Loucy (cell line): ENCODE measurements at regions not wholly inside any gene's neighbourhood (a gene's known extent, or its start where the extent isn't known, plus 50 kb on each side); places are given as distances from the start of the nearest gene placed in this dataset.

Experiments used
- H2AFZ ChIP-seq: fragments of 200-600 bp; sonication (generic); 2 replicates; pipeline ENCODE4 v1.6.0; 2016; ENCODE audit warnings: antibody characterized with exemption, mild to moderate bottlenecking, low read length, moderate library complexity
- H3F3A ChIP-seq: fragments of 200-600 bp; 2 replicates; pipeline ENCODE4 v1.6.0; 2016; ENCODE audit warnings: antibody characterized with exemption, low read depth, mild to moderate bottlenecking
- H3K27me3 ChIP-seq: fragments of 200-600 bp; sonication (generic); 2 replicates; pipeline ENCODE4 v1.6.1; 2014; ENCODE audit warnings: low read length, mild to moderate bottlenecking; ENCODE audit not compliant: insufficient read depth, poor library complexity, severe bottlenecking
- H3K36me3 ChIP-seq: fragments of 200-600 bp; sonication (generic); 2 replicates; pipeline ENCODE4 v1.6.1; 2016; ENCODE audit warnings: low read length; ENCODE audit not compliant: insufficient read depth
- H3K4me1 ChIP-seq: fragments of 200-600 bp; sonication (generic); 2 replicates; pipeline ENCODE4 v1.5.1; 2014; ENCODE audit warnings: low read length, mild to moderate bottlenecking; ENCODE audit not compliant: insufficient read depth, poor library complexity, severe bottlenecking
- H3K4me2 ChIP-seq: fragments of 200-600 bp; sonication (generic); 2 replicates; pipeline ENCODE4 v1.6.0; 2014; ENCODE audit warnings: antibody characterized with exemption, low read length, low read depth, mild to moderate bottlenecking; ENCODE audit not compliant: poor library complexity, severe bottlenecking
- H3K4me3 ChIP-seq: fragments of 200-600 bp; sonication (generic); 2 replicates; pipeline ENCODE4 v1.5.1; 2014; ENCODE audit warnings: low read length, mild to moderate bottlenecking, mixed read lengths; ENCODE audit not compliant: poor library complexity, severe bottlenecking
- H3K79me2 ChIP-seq: fragments of 200-600 bp; sonication (generic); 2 replicates; pipeline ENCODE4 v1.6.1; 2014; ENCODE audit warnings: low read length; ENCODE audit not compliant: insufficient read depth
- H3K9ac ChIP-seq: fragments of 200-600 bp; sonication (generic); 2 replicates; pipeline ENCODE4 v1.6.0; 2014; ENCODE audit warnings: mild to moderate bottlenecking, low read depth, low read length, moderate library complexity; ENCODE audit not compliant: poor library complexity, severe bottlenecking
- H3K9me2 ChIP-seq: fragments of 200-600 bp; sonication (generic); replicated peaks from 2 replicates; pipeline ENCODE4 v1.6.1; 2016; ENCODE audit warnings: low read depth, low read length, mixed read lengths
- H3K9me3 ChIP-seq: fragments of 200-600 bp; sonication (generic); 2 replicates; pipeline ENCODE4 v1.6.1; 2014; ENCODE audit warnings: mild to moderate bottlenecking, antibody characterized with exemption, low read length, low read depth; ENCODE audit not compliant: insufficient read depth
- H4K20me1 ChIP-seq: fragments of 200-600 bp; sonication (generic); 2 replicates; pipeline ENCODE4 v1.6.0; 2014; ENCODE audit warnings: antibody characterized with exemption, low read length, mild to moderate bottlenecking; ENCODE audit not compliant: insufficient read depth, poor library complexity, severe bottlenecking
- EZH2phosphoT487 ChIP-seq: fragments of 200-600 bp; IDR thresholded peaks from 2 replicates; pipeline ENCODE4 v1.6.1; 2018; ENCODE audit warnings: antibody characterized with exemption, mild to moderate bottlenecking, moderate library complexity, borderline replicate concordance
- TF ChIP-seq, protein P1 (sequence below): fragments of 200-600 bp; sonication (generic); conservative IDR thresholded peaks from 2 replicates; pipeline ENCODE4 v1.5.1; 2014; ENCODE audit warnings: mild to moderate bottlenecking, antibody characterized with exemption, low read length

DNA sequence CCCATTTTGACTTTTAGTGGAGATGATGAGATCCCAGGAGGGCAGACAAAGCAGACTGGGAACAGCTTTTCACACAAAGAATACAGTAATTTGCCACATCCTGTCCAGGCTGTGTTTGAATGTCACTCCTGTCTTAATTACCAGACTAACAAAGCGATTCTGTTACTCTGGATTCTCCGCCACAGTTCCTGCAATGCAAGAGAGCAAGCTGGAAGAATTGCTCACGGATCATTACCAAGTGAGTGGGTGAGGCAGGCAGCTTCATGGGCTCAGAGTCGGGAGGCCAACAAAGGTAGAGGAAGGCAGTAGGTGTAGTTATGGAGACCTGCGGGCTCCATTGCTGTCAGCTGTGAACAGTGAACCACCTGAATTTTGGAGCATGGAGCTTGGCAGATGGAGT, 250.5 kb upstream of the ATP5MC3 start:
- H3K79me2 ChIP-seq = no peaks in the 10 kb centered on the region
- H3F3A ChIP-seq = no peaks in the 10 kb centered on the region
- peak overlapping the region; percentile 66 for H2AFZ ChIP-seq
- no peaks in the 10 kb centered on the region for H3K36me3 ChIP-seq
- H3K4me3 ChIP-seq = peak overlapping the region; percentile 55
- H3K4me1 ChIP-seq = peaks cover 28% of the 10 kb centered on the region
- H3K9me2 ChIP-seq = no peaks in the 10 kb centered on the region
- no peaks in the 10 kb centered on the region for H4K20me1 ChIP-seq
- no peaks in the 10 kb centered on the region for H3K27me3 ChIP-seq
- TF ChIP-seq, protein P1, sequence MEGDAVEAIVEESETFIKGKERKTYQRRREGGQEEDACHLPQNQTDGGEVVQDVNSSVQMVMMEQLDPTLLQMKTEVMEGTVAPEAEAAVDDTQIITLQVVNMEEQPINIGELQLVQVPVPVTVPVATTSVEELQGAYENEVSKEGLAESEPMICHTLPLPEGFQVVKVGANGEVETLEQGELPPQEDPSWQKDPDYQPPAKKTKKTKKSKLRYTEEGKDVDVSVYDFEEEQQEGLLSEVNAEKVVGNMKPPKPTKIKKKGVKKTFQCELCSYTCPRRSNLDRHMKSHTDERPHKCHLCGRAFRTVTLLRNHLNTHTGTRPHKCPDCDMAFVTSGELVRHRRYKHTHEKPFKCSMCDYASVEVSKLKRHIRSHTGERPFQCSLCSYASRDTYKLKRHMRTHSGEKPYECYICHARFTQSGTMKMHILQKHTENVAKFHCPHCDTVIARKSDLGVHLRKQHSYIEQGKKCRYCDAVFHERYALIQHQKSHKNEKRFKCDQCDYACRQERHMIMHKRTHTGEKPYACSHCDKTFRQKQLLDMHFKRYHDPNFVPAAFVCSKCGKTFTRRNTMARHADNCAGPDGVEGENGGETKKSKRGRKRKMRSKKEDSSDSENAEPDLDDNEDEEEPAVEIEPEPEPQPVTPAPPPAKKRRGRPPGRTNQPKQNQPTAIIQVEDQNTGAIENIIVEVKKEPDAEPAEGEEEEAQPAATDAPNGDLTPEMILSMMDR = no peak
- TF ChIP-seq EZH2phosphoT487 = no peak
- H3K9me3 ChIP-seq = peaks cover 11% of the 10 kb centered on the region
- H3K9ac ChIP-seq = peak overlapping the region; percentile 5
- peak overlapping the region; percentile 73 for H3K4me2 ChIP-seq

DNA sequence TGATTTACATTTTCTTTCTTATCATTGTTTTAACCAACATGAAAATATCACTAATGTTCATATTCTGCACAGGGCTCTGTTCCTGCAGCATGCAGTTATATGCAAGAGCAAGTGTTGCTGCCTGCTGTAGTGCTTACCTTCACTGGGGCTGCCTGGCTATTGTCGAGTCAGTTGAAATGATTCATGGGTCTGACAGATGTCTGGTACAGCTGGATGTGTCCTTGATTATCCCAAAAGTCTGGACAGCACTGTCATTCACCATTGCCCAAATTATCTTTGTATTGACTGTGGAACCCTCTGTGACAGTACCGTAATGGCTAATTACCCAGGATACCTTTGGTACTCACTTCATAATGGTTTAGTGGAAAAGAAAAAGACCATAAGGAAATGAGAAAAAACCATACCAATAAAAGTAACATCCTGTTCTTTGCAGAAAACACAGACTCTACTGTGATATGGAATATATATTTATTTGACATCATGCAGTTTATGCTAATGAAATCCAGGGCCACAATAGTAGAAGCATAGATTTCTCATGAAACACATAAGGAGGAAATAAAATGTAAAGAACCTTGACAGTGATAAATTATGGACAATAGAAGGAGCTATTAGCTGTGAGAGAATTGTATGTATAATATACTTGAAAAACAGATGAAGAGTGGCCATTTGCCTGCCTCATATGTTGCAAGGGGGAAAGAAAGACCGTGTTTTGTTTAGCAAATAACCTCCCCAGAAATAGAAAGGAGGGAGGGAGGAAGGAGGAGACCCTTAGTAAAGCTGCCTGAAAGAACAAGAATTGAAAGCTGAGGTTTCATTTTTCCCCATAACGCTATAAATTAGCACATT, 249.8 kb upstream of the ATP5MC3 start:
- H3K79me2 ChIP-seq = no peaks in the 10 kb centered on the region
- H2AFZ ChIP-seq = peak overlapping the region; percentile 66
- TF ChIP-seq, protein P1 = no peak
- TF ChIP-seq EZH2phosphoT487 = no peak
- H3K27me3 ChIP-seq = no peaks in the 10 kb centered on the region
- H3K9me2 ChIP-seq = no peaks in the 10 kb centered on the region
- no peaks in the 10 kb centered on the region for H4K20me1 ChIP-seq
- peak overlapping the region; percentile 5 for H3K9ac ChIP-seq
- peaks cover 11% of the 10 kb centered on the region for H3K9me3 ChIP-seq
- H3K4me2 ChIP-seq = peak overlapping the region; percentile 73
- H3K36me3 ChIP-seq = no peaks in the 10 kb centered on the region
- H3F3A ChIP-seq = no peaks in the 10 kb centered on the region
- peaks cover 28% of the 10 kb centered on the region for H3K4me1 ChIP-seq
- H3K4me3 ChIP-seq = peak overlapping the region; percentile 55

DNA sequence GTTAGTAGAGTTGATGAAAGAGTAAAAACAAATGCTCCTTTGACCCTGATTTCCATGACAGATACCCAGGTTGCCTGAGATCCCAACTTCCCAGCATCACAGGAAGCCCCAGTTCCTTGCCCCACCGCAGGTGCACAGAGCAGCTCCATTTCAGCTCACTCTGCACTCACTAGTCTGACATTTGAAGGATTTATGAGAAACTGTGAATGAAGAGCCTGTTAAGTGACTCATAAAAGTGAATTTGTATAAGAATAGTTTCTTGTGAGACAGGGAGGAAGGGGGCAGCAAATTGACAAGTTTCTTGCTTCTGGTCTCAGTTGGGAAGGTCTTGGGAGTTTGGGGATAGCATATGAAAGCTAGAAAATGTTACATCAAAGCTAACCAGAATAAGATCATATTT, 248.7 kb upstream of the ATP5MC3 start:
- Histone ChIP-seq H2AFZ (no peak overlapping the region), H3K79me2 (no peaks in the 10 kb centered on the region), H3K9me3 (peaks cover 11% of the 10 kb centered on the region), H3K4me3 (no peak overlapping the region), H3K9ac (no peak overlapping the region), H3F3A (no peaks in the 10 kb centered on the region), H3K36me3 (no peaks in the 10 kb centered on the region), H4K20me1 (no peaks in the 10 kb centered on the region), H3K27me3 (no peaks in the 10 kb centered on the region), H3K4me2 (peak overlapping the region; percentile 73), H3K4me1 (peaks cover 28% of the 10 kb centered on the region), H3K9me2 (no peaks in the 10 kb centered on the region)
- TF ChIP-seq, protein P1 = no peak
- TF ChIP-seq EZH2phosphoT487 = no peak
